Body of pancreas (tissue), 4 donors: ENCODE measurements at regions not wholly inside any gene's neighbourhood (a gene's known extent, or its start where the extent isn't known, plus 50 kb on each side); places are given as distances from the start of the nearest gene placed in this dataset.

ENCODE experiments used
- CTCF ChIP-seq, 7 experiments: fragments of 450-650 bp in 4 of 7; fragments of 200-600 bp in 3 of 7; sonication (generic) in 3 of 7; IDR thresholded peaks; one replicate each; pipeline ENCODE4 v1.5.1; 2016 to 2019; ENCODE audit warnings: antibody characterized with exemption in 7 of 7
- POLR2A ChIP-seq, 3 donors: fragments of 450-650 bp; IDR thresholded peaks; one replicate each; pipeline ENCODE4 v1.6.1; 2016; ENCODE audit warnings: antibody characterized with exemption in 3 of 3, mild to moderate bottlenecking in 2 of 3

DNA sequence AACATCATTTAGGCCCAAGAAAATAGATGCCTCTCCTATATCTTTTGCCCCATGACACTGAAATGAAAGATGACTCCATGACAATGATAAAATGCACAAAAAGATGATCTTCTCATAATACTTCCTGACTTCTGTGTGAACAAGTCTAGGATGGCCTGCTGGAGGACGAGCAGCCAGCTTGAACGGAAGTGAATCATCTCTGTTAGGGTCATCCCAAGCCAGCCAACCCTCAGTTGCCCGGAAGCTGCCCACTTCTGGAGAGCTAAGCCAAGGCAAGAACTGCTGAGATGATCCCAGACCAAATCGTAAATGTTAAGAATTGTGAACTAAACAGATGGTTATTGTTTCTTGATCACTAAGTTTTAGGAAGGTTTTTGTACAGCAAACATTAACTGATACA, 249.7 kb upstream of the HS3ST5 start:
- no peak for TF ChIP-seq CTCF (IDR thresholded peaks at IDR 0.05)
- TF ChIP-seq POLR2A (IDR thresholded peaks at IDR 0.05) = no peak
